H1 (cell line): ENCODE measurements at regions not wholly inside any gene's neighbourhood (a gene's known extent, or its start where the extent isn't known, plus 50 kb on each side); places are given as distances from the start of the nearest gene placed in this dataset.

ENCODE experiments used
- ASH2L ChIP-seq: fragments of 200-600, 300-600 bp; sonication (generic); IDR thresholded peaks from one replicate; pipeline ENCODE4 v1.7.1; 2017; ENCODE audit warnings: low read length
- BACH1 ChIP-seq: IDR thresholded peaks from 2 replicates; pipeline ENCODE4 v1.6.1; 2012; ENCODE audit warnings: low read length, improper control_type of control experiment
- KDM1A ChIP-seq: fragments of 200-600, 300-600 bp; sonication (generic); IDR thresholded peaks from 2 replicates; pipeline ENCODE4 v1.7.1; 2016; ENCODE audit warnings: mild to moderate bottlenecking, low read length, borderline replicate concordance
- PHF8 ChIP-seq: fragments of 200-600 bp; sonication (generic); conservative IDR thresholded peaks from 2 replicates; pipeline ENCODE4 v1.7.1; 2012; ENCODE audit warnings: low read depth, mild to moderate bottlenecking, inconsistent platforms, low read length, moderate library complexity
- POLR2A ChIP-seq, 2 experiments: IDR thresholded peaks; 1 replicate in 1 of 2; 2 replicates in 1 of 2; pipeline ENCODE4 v1.6.1; 2011; ENCODE audit warnings: low read depth in 2 of 2, low read length in 2 of 2, mild to moderate bottlenecking in 2 of 2; ENCODE audit errors: control extremely low read depth in 1 of 2
- POLR2AphosphoS5 ChIP-seq: IDR thresholded peaks from 2 replicates; pipeline ENCODE4 v1.6.1; 2011; ENCODE audit warnings: low read depth, low read length
- RAD21 ChIP-seq, 2 experiments: IDR thresholded peaks in 1 of 2; conservative IDR thresholded peaks in 1 of 2; 2 replicates each; pipeline ENCODE4 v1.6.1; 2011; ENCODE audit warnings: low read depth in 2 of 2, low read length in 2 of 2, improper control_type of control experiment in 1 of 2, inconsistent platforms in 1 of 2, mild to moderate bottlenecking in 1 of 2, moderate library complexity in 1 of 2
- RFX5 ChIP-seq: IDR thresholded peaks from 2 replicates; pipeline ENCODE4 v1.6.1; 2011; ENCODE audit warnings: low read depth, low read length, improper control_type of control experiment, borderline replicate concordance
- SIRT6 ChIP-seq: IDR thresholded peaks from one replicate; pipeline ENCODE4 v1.7.1; 2012; ENCODE audit warnings: low read length, inconsistent platforms
- SP1 ChIP-seq: IDR thresholded peaks from 2 replicates; pipeline ENCODE4 v1.6.1; 2011; ENCODE audit warnings: low read depth, low read length
- TF ChIP-seq, protein P1 (sequence below): IDR thresholded peaks from 2 replicates; pipeline ENCODE4 v1.6.1; 2012; ENCODE audit warnings: low read length, inconsistent platforms
- TF ChIP-seq, protein P2 (sequence below): IDR thresholded peaks from 2 replicates; pipeline ENCODE4 v1.6.1; 2012; ENCODE audit warnings: inconsistent platforms
- TF ChIP-seq, protein P3 (sequence below), 3 experiments: IDR thresholded peaks; 1 replicate in 2 of 3; 2 replicates in 1 of 3; pipeline versions ENCODE4 v1.5.1 to v1.6.1; 2011; ENCODE audit warnings: low read length in 3 of 3, mild to moderate bottlenecking in 3 of 3, inconsistent platforms in 2 of 3, low read depth in 1 of 3, moderate library complexity in 1 of 3; ENCODE audit not compliant: insufficient read depth in 1 of 3; ENCODE audit errors: control extremely low read depth in 1 of 3

DNA sequence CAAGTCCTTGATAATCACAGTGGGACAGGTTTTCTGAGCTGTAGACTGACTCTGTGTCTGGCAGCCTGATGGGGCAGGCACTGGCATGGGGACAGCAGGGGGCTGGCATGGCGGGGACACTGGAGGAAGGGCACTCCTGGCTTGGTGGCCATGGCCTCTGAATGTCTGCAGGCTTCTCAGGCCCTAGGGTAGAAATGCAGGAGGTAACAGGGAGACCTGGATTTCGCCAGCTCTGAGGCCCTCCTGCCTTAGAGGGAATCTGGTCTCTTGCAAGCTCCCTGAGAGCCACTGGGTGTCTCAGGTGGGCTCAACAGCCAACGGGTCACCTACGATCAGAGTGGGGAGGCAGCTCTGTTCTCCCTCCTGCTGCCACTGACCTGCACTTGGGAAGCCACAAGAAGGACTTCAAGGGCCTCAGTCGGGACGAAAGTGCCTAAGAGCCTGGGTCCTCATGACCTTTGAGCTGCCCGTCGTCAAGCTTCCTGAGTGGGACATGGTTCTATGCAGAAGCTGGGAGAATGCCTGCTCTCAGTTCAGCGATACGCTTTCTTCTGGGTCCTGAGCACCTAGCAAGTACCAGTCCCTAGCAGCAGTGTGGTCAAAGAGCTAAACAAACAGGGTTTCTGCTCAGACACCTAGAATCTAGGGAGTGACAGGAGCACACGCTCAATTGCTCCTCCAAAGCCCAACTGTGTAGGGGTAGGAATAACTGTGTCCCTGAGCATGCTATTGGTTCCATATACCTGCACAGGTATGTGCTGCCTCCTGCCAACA is 569.0 kb downstream of the PTPRU start:
- TF ChIP-seq POLR2AphosphoS5 (no peak), PHF8 (no peak), SIRT6 (no peak), RFX5 (no peak), SP1 (no peak), KDM1A (no peak), ASH2L (no peak), BACH1 (no peak), RAD21 (IDR thresholded peaks at IDR 0.05 in 1 of 2, conservative IDR thresholded peaks at IDR 0.05 in 1 of 2; ENCODE audit: low read depth in 2 of 2, low read length in 2 of 2) (peak; percentile 33 to 48; a peak in 3 of 4 replicates), POLR2A (IDR thresholded peaks at IDR 0.05; ENCODE audit: control extremely low read depth in 1 of 2, low read depth in 2 of 2, low read length in 2 of 2) (no peak)
- TF ChIP-seq, protein P1, sequence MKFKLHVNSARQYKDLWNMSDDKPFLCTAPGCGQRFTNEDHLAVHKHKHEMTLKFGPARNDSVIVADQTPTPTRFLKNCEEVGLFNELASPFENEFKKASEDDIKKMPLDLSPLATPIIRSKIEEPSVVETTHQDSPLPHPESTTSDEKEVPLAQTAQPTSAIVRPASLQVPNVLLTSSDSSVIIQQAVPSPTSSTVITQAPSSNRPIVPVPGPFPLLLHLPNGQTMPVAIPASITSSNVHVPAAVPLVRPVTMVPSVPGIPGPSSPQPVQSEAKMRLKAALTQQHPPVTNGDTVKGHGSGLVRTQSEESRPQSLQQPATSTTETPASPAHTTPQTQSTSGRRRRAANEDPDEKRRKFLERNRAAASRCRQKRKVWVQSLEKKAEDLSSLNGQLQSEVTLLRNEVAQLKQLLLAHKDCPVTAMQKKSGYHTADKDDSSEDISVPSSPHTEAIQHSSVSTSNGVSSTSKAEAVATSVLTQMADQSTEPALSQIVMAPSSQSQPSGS: no peak
- TF ChIP-seq, protein P2, sequence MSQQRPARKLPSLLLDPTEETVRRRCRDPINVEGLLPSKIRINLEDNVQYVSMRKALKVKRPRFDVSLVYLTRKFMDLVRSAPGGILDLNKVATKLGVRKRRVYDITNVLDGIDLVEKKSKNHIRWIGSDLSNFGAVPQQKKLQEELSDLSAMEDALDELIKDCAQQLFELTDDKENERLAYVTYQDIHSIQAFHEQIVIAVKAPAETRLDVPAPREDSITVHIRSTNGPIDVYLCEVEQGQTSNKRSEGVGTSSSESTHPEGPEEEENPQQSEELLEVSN: no peak
- TF ChIP-seq, protein P3, sequence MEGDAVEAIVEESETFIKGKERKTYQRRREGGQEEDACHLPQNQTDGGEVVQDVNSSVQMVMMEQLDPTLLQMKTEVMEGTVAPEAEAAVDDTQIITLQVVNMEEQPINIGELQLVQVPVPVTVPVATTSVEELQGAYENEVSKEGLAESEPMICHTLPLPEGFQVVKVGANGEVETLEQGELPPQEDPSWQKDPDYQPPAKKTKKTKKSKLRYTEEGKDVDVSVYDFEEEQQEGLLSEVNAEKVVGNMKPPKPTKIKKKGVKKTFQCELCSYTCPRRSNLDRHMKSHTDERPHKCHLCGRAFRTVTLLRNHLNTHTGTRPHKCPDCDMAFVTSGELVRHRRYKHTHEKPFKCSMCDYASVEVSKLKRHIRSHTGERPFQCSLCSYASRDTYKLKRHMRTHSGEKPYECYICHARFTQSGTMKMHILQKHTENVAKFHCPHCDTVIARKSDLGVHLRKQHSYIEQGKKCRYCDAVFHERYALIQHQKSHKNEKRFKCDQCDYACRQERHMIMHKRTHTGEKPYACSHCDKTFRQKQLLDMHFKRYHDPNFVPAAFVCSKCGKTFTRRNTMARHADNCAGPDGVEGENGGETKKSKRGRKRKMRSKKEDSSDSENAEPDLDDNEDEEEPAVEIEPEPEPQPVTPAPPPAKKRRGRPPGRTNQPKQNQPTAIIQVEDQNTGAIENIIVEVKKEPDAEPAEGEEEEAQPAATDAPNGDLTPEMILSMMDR (IDR thresholded peaks at IDR 0.05; ENCODE audit: control extremely low read depth in 1 of 3, insufficient read depth in 1 of 3, low read depth in 1 of 3, low read length in 3 of 3): peak; percentile 5 to 30 (median 15)
